ENCODE measurements at regions not wholly inside any gene's neighbourhood (a gene's known extent, or its start where the extent isn't known, plus 50 kb on each side); places are given as distances from the start of the nearest gene placed in this dataset.
"Not testable (repeated sequence)": the region's sequence is repeated elsewhere in the genome, so short reads cannot be mapped to it uniquely, and the experiment has no call there.

DNA sequence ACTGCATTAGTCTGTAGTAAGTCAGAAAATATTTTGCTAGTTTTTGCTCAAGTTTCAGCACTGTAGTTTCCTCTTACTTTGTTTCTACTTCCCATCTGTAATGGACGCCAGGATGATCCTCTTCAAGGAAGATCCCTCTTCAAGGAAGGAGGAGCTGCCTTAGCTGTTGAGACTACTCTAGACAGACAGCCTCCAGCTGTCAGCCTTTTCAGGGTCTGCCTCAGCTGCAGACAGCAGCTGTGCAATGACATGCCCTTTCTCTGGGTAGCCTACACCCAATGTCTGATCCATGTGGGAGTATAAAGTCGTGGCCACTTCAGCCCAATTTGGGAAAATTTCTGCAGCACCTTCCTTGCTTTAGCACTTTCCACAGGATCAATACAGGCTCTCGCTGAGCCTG is 281.0 kb upstream of the MAOA start:
- no peak for DNase-seq (ENCODE audit: low spot score)

DNA sequence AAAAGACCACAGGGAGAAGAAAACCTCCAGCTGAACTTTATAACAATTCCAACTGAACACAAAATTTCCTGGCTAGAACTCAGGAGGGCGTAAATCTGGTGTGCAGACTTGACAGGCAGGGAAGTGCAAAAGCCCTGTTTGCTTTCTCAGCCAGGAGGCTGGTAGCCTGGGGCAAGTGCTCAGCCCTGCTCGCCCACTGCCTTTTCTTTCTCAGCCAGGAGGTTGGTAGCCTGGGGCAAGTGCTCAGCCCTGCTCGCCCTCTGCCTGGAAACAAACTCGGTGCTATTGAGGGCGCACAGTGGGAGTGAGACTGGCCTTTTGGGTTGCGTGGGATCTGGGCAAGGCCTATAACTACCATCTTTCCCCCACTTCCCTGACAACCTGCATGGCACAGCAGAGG is 275.4 kb upstream of the MAOA start:
- DNase-seq (ENCODE audit: low spot score) = no peak

DNA sequence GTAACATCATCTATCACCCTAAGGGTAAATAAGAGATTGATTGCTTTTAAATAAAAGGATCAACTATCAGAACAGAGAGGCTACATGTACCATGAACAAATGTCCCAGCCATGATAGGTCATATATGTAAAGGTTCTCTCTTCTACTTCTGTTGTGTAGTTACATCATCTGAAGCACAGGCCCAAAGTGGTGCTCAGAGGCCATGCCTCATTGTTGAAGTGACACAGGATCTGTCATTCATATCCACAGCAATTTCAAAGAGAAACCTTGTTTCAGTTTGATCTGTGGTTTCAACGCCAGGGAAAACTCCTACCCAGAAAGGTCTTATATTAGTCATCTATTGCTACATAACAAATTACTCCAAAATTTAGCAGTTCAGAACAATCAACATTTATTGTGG is 269.2 kb upstream of the MAOA start:
- no peak for DNase-seq (ENCODE audit: low spot score)

DNA sequence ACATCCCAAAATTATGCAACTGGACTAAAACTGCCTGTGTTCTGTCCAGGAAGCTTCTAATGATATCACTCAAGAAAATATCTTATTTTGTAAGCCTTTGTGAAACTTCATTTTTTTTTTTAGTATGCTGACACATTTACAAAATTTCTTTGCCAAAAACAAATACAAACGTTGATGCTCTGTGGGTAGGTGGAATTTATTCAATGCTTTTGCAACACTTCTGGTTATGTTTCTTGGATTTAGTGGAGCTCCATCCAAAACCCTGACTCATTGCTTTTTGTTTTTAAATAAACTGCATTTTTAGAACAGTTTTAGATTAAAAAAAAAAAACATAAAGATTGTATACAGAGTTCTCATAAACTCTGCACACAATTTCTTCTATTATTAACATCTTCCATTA is 250.9 kb upstream of the MAOA start:
- DNase-seq (ENCODE audit: low spot score) = no peak

DNA sequence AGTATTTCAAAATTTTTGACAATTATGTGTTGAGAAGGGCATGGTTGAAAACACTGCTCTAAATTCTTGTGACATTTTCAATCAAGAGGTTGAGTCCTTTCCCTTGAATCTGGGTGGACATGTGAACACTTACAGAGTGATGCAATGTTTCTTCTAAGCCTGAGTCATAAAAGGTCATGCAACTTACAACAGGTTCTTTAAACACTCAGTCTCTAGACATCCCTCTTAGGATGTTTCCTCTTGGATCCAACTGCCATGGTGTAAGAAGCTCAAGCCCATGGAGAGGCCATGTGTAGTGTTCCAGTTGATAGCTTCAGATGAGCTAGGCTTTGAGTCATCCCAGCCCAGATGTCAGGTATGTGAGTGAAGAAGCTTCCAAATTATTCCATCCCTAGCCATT is 232.2 kb upstream of the MAOA start:
- DNase-seq (ENCODE audit: low spot score) = no peak

DNA sequence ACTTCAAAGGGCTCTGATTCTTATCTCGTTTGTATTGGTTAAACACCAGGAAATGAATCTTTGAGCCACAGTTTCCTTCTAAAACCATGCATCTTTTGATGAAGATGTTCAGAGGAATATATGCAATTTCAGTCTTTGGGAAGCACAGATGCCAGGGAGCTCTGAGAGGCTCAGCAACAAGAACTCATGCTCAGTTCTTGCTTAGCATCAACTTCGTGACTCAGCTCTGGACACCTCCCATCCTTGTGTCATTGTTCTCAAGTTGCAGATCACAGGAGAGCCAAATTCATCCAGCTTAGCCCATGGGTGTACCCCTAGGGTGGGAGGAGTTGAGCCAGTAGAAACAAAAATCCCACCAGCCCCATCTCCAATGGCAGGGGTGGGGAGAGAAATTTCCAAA is 219.6 kb upstream of the MAOA start:
- no peak for DNase-seq (ENCODE audit: low spot score)

DNA sequence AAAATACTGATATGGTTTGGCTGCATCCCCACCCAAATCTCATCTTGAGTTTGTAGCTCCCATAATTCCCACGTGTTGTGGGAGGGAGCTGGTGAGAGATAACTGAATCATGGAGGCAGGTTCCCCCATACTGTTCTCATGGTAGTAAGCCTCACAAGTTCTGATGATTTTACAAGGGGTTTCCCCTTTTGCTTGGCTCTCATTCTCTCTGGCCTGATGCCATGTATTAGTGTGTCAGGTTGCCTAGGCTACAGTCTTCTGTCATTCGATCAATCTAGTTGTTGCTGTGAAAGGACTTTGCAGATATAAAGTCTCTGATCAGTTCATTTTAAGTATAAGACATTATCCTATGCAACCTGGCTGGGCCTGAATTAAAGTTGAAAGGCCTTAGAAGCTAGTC is 209.3 kb upstream of the MAOA start:
- DNase-seq (ENCODE audit: low spot score) = no peak

DNA sequence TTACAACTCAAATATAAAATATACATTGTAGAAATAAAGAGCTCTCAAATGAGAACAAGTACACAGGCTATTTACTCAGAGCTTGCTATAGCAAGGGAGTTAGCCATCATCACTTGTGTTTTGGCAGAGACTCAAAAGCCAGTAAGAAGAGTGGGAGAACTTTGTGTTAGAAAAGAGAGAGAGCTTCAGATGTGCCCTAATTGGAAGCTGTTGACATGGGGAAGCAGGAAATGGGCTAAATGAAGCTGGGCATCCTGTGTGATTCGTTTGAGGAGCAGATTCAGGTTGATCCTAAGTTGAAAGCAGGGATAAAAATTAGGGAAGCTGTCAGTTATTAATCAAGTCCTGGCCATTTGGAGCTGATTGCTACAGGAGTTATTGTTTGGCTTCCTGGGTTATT is 207.4 kb upstream of the MAOA start:
- DNase-seq (ENCODE audit: low spot score) = no peak

DNA sequence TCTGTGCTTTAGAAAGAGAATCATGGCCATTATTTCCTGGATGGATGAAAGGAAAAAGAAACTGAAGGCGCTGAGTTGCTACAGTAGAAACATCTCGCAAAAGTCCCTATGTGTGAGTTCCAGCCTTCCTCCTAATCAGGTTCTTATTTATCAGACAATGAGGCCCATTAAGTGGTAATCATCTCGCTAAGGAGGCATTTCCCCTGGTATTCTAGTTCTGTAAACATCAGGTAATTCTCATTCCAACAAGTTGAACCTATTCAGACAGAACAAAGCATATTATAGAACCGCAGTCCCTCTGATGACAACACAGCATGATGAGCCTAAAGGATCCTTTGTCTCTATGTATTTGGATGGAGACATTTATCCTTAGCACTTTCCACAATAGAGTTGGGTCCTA is 205.7 kb upstream of the MAOA start:
- DNase-seq (ENCODE audit: low spot score) = no peak

DNA sequence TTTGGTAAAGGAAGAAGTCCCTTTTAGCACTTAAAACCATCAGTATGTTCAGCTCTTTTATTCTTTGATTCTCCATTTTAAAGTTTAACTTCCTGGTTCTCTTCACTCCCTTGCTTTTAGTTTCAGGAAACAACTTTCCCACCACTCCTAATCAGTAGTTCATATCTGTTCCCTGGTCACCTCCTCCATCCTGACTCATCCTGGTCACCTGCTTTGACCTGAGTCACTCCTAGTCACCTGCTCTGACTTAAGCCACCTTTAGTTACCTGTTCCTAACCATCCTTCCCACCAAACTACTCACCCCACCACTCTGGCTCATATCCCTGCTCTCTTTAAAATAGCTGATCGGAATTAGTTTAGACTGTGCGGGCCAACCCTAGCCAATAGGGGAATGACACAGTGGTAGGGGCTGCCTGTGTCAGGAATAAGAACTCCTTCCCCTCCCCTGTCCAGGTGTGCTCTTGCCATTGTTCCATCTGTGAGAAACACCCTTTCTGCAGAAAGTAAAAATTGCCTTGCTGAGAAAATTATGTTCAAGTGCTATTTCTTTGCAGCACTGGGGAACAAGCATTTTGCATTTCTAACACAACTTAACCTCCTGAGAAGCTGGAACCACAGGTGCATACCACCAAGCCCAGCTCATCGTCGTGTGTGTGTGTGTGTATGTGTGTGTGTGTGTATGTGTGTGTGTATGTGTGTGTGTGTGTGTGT is 204.0 kb upstream of the MAOA start:
- not testable (repeated sequence) for DNase-seq (ENCODE audit: low spot score)

DNA sequence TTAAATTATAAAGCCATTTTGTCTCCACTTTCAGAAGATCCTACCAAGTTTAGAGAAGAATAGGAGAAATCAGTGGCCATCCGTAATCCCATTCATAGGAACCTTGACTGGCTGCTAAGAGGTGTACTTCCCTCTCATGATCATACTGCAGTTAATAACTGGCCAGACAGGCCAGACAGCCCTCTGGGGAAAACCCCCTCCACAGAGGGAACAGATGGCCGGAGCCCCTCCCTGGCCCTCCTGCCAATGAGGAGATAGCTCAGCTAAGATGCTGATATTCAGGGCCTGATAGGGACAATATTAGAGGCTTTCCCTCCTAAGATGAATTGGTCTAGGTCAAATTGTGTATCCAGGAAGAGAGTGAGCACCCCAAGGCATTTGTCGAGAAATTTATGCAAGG is 200.0 kb upstream of the MAOA start:
- no peak for DNase-seq (ENCODE audit: low spot score)

DNA sequence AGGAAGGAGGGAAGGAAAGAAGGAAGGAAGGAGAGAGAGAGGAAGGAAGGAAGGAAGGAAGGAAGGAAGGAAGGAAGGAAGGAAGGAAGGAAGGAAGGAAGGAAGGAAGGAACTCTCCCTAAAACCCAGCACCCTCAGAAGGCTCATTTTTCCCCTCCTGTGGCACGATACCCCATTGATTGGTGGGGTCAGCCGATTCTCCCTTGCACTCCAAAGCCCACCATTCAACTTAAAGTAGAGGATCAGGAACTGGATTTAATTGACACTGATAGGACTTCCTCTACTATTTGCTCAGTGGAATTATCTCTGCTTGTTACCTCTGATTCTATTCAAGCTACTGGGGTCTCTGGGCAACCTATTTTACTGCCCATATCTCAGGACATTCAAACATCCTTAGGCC is 199.2 kb upstream of the MAOA start:
- DNase-seq (ENCODE audit: low spot score) = no peak

DNA sequence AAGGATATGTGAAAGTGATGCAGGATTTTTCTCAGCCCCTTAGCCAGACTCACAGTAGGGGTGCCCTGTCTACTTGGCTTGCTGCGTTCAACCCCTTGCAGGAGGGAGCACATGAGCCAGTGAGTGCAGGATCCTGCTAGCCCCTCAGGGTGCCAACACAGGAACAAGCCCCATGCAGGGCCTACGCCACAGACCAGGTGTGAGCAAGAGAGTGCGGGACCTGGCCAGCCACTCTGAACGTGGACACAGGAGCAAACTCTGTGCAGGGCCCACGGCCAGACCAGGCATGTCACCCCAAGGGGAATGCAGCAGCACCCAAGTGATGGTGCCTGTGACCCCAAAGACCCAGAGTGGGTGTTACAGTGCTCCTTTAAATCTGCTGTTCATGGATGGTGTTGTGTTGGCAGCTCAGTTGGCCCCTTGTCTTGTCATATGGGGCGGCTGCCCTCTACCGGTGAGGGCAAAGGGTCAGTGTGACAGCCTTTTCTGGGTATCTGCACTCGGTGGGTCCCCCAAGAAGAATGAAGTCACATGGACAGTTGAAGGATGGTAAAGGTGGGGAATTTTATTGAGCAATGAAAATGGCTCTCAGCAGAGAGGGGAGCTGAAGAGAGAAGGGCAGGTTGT is 188.4 kb upstream of the MAOA start:
- DNase-seq (ENCODE audit: low spot score) = no peak

DNA sequence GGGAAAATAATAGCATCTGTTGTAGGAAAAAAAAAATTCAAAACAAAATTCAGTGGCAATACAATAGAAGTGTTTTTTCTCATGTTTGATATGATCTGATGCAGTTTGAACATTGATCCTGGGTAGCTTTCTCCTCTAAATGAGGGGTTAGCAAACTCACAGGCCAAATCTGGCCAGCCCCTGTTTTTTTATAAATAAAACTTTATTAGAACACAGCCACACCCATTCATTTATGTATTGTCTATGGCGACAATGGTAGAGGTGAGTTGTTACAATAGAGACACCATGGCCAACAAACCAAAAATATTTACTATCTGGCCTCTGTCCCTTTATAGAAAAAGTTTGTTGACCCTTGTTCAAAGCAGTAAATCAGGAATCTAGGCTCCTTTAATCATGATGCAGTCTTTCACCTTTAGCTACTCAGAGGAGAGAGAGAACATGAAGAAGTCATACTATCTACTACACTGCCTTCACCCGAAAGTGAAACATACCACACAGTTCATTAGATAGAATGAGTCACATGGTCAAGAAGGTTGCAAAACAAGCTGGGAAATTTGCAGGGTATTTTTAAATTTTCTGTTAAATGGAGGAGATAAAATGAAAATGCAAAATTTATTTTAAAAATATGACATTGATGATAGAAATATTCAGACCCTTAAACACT is 186.6 kb upstream of the MAOA start:
- no peak for DNase-seq (ENCODE audit: low spot score)

DNA sequence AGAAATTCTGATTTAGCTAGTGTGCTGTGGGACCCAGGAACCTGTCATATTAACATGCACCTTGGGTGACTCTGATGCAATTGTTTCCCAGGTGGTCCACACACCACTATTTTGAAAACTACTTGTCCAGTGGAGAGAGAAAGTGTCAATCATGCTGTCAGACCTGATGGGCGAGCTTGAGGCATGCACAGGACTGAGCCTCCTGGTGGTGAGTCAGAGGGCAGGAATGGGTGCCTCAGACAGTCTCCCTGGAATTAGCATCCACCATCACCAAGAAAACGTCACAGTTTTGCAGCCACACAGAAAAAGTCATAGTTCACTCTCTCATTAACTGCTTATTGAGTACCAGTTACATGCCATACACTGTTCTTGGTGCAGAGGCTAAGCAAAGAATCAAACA is 181.8 kb upstream of the MAOA start:
- DNase-seq (ENCODE audit: low spot score) = no peak

DNA sequence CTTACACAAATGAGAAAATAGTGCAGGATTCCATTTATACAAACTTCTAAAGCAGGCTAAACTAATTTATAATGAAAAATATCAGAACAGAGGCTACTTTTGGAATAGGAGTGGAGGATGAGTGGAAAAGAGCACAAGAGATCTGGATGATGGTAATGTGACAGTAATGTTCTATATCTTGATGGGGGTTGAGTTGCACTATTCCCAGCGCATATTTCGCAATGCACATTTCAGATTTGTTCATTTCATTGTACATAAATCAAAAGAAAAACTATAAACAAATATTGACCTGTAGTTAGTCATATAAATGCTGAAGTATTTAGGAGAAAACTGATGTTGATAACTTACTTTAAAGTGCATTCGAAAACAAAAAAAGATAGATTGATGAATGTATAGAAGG is 177.0 kb upstream of the MAOA start:
- DNase-seq (ENCODE audit: low spot score) = no peak

DNA sequence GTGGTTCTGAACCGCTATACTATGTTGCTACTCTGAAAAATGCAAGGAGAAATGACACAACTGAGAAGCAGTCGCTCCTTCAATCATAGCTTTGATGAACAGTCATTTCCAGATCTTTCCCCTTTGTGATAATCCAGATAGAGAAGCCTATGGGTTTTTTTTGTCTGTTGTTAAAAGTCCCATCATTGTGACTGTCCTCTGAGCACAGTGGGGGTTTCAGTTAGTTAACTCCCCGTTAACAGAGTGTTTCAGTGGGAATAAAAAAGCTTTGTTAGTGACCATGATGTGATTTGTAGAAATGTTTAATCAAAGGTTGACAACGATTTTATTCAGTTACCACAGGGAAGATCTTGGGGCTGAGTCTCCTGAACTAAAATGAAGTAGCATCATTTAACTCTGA is 176.2 kb upstream of the MAOA start:
- no peak for DNase-seq (ENCODE audit: low spot score)

DNA sequence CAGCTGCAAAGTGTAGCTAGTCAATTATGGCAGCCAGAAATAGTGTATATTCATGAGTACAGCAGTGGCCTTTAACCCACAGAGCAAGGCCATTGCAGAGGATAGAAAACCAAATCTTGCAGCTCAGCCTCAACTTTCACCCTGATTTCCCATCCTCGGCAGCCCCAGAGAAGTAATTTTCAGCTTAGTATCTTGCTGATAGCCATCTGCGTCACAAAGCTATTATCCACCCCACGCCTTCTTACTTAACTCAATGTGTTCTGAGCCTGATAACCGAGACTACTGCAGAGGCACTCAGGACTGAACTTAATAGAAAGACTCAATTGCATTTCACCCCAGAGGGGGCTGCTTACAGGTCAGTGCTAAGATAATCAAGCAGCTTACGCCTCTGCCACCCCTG is 174.5 kb upstream of the MAOA start:
- no peak for DNase-seq (ENCODE audit: low spot score)

DNA sequence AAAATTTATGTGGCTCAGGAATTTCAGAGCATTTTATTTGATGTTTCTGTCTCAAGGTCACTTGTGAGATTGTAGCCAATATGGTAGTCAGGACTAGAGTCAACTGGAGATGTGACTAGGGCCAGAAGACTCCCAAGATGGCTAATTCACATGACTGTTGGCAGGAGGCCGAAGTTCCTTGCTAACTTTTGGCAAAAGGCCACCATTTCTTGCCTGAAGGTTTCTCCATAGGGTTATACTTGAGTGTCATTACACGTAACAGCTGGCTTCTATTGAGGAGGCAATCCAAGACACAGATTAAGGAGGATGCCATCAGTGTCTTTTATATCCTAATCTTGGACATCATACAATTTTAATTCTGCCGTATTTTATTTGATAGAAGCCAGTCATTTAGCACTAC is 162.3 kb upstream of the MAOA start:
- DNase-seq (ENCODE audit: low spot score) = no peak

DNA sequence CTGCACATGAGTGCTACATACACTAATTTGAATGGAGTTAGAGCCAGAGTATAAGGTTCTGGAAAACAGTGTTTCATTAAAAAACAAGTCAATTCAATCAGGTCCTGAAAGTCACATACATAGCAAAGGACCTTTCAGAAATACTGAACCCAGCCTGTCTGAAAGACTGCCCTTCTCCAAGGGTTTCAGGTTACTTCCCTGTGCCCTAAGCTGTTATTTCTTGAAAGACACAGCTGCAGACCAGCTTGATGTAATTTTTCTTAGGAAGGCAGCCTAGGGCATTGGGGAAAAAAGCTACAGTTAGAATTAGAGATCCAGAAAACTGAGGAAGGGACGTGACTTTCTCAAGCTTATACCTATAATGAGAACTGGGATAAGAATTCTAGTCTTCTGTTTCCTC is 155.9 kb upstream of the MAOA start:
- DNase-seq (ENCODE audit: low spot score) = no peak

DNA sequence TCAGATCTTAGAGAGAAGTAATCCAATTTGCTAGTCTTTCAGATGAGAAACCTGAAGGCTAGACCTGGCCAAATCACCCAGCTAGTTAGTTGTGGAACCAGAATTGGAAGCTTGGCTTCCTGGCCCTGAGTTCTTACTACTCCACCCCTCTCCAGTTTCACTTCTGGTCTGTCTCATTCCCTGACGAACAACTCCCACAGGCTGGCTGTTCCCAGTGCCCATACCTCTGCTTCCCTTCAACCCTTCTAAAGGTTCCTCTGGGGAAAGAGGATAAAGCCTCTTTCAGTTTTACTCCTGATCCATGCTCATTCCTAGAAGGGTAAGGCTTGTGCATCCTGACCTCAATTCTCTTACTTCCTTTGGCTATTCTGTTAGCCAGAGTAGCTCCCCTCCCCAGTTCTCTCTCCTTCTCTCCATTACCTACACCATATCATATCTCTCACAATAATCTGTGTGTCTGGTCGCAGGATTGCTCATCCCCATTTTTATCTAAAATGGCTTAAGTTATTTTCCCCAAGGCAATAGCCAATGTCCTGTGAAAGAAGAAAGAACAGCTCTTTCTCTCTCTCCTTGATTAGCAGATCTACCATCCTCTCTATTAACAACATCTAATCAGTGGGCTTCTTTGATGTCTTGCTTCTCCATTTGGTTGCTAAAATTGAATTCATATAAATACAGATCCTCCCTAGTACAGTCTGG is 155.0 kb upstream of the MAOA start:
- DNase-seq (ENCODE audit: low spot score) = no peak

DNA sequence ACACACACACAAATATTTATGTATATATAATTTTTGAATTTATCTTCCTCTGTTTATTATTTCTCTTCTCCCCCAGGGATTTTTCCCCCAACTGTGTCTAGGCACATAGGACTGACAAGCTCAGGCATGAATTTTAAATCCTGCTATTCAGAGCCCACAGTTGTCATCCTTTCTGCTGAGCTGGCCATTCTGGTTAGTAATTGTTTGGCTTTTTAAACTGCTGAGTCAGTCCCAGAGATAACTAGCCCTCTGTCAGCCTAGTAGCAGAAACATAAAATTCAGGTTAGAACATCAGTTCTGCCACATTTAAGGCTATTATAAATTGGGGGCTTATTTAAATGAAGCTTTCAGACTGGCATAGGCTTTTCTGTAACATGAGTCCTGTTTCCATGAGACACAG is 151.7 kb upstream of the MAOA start:
- DNase-seq (ENCODE audit: low spot score) = no peak

DNA sequence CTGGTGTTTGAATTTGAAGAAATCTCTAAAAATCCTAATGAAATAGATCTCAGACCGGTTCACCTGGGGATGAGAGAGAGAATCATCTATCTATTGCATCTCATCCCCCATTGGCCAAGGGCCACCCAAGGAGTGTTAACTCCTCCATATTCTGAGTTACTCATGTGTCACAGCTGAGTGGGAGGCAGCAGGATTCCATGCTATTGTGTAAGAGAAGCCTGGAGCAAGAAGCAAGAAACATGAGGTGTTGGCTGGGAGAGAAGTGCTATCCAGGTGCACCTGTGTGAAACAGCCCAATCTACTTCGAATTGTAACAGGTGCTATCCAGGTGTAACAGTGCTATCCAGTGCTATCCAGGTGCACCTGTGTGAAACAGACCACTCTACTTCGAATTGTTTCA is 150.3 kb upstream of the MAOA start:
- no peak for DNase-seq (ENCODE audit: low spot score)
